HepG2 (cell line): ENCODE measurements at regions not wholly inside any gene's neighbourhood (a gene's known extent, or its start where the extent isn't known, plus 50 kb on each side); places are given as distances from the start of the nearest gene placed in this dataset.

Experiments
- ATAC-seq: fragments of 200-7000 bp; cut with Tn5 transposase; 3 replicates; pipeline ENCODE4 v1.9.1; 2020; ENCODE audit warnings: mild to moderate bottlenecking, moderate library complexity
- BruUV-seq: library from RNA; stranded (reverse); fragments of 400-500 nt; replicated peaks from 2 replicates; lab custom pipeline; 2021; lab: Mats Ljungman, UMichigan
- CTCF ChIA-PET: fragments of 300-600 bp; formaldehyde crosslinking; extraction: SDS; loops from one replicate; lab custom pipeline; 2021; ENCODE audit warnings: low total read pairs, inconsistent platforms, low intra/inter-chr PET ratio; lab: Yijun Ruan, JAX
- POLR2A ChIA-PET: fragments of 350-600 bp; sonication (Branson Sonifier 250); formaldehyde crosslinking; loops from one replicate; lab custom pipeline; 2020; ENCODE audit warnings: antibody characterized with exemption, inconsistent platforms; lab: Yijun Ruan, JAX
- DNase-seq: peaks from one replicate; pipeline ENCODE4 v3.0.0-alpha.2; 2015; ENCODE audit warnings: low spot score
- FAIRE-seq: peaks from 3 replicates; lab custom pipeline; 2011; peaks lifted over from hg19 to GRCh38; lab: Jason Lieb, UNC
- H2AFZ ChIP-seq: one replicate; pipeline ENCODE4 v1.6.1; 2011; ENCODE audit warnings: low read length, inconsistent platforms
- H3K27ac ChIP-seq: fragments of 300-600 bp; 3 replicates; pipeline ENCODE4 v1.8.0; 2011; ENCODE audit warnings: mixed run types, mild to moderate bottlenecking, mixed read lengths, low read length, inconsistent platforms; ENCODE audit not compliant: insufficient read depth; ENCODE audit errors: extremely low read length
- H3K27me3 ChIP-seq, 2 experiments: fragments of 200-600 bp in 1 of 2; 2 replicates in 1 of 2; 3 replicates in 1 of 2; pipeline versions ENCODE4 v1.6.0 to v1.8.0; 2011; ENCODE audit warnings: low read length in 2 of 2, mild to moderate bottlenecking in 2 of 2, moderate library complexity in 2 of 2, inconsistent platforms in 1 of 2; ENCODE audit not compliant: insufficient read depth in 2 of 2, control insufficient read depth in 1 of 2
- H3K36me3 ChIP-seq, 2 experiments: fragments of 200-600 bp in 1 of 2; replicated peaks in 1 of 2; 2 replicates in 1 of 2; 3 replicates in 1 of 2; pipeline versions ENCODE4 v1.5.1 to v1.8.0; 2011; ENCODE audit warnings: low read length in 2 of 2, inconsistent platforms in 1 of 2; ENCODE audit not compliant: insufficient read depth in 2 of 2, control insufficient read depth in 1 of 2
- H3K4me1 ChIP-seq: 2 replicates; pipeline ENCODE4 v1.5.1; 2012; ENCODE audit warnings: low read length, inconsistent platforms; ENCODE audit not compliant: insufficient read depth
- H3K4me2 ChIP-seq: 2 replicates; pipeline ENCODE4 v1.6.0; 2011; ENCODE audit warnings: low read depth, low read length, inconsistent platforms
- H3K4me3 ChIP-seq, 3 experiments: fragments of 200-600 bp in 1 of 3; sonication (generic), shearing (Covaris generic) in 1 of 3; replicated peaks in 1 of 3; 2 replicates each; pipeline ENCODE4 v1.5.1; 2011 to 2016; ENCODE audit warnings: low read length in 3 of 3, inconsistent platforms in 2 of 3, low read depth in 2 of 3, mild to moderate bottlenecking in 2 of 3, control low read depth in 1 of 3, mixed read lengths in 1 of 3; ENCODE audit not compliant: insufficient read depth in 1 of 3
- H3K79me2 ChIP-seq: one replicate; pipeline ENCODE4 v1.6.1; 2011; ENCODE audit warnings: low read length, inconsistent platforms; ENCODE audit not compliant: insufficient read depth
- H3K9ac ChIP-seq: 2 replicates; pipeline ENCODE4 v1.6.0; 2011; ENCODE audit warnings: mild to moderate bottlenecking, low read depth, low read length, inconsistent platforms; ENCODE audit not compliant: insufficient read depth
- H3K9me3 ChIP-seq: 2 replicates; pipeline ENCODE4 v1.5.1; 2012; ENCODE audit warnings: mild to moderate bottlenecking, low read length
- H4K20me1 ChIP-seq: 2 replicates; pipeline ENCODE4 v1.6.0; 2011; ENCODE audit warnings: inconsistent platforms, mild to moderate bottlenecking, low read length, moderate library complexity; ENCODE audit not compliant: insufficient read depth
- AHR ChIP-seq: IDR thresholded peaks from 2 replicates; pipeline ENCODE4 v1.6.1; 2018; ENCODE audit warnings: missing genetic modification reagents, missing compliant biosample characterization
- ATF1 ChIP-seq: IDR thresholded peaks from 2 replicates; pipeline ENCODE4 v1.6.1; 2016; ENCODE audit warnings: mild to moderate bottlenecking, control low read depth
- CEBPB ChIP-seq: IDR thresholded peaks from 2 replicates; pipeline ENCODE4 v1.6.1; 2011; ENCODE audit warnings: low read depth, low read length, improper control_type of control experiment, borderline replicate concordance
- CREB1 ChIP-seq, 2 experiments: fragments of 450-650 bp in 1 of 2; IDR thresholded peaks; 2 replicates each; pipeline ENCODE4 v1.6.1; 2016 to 2017; ENCODE audit warnings: control low read depth in 1 of 2, mild to moderate bottlenecking in 1 of 2, missing compliant biosample characterization in 1 of 2, missing genetic modification characterization in 1 of 2
- GTF3A ChIP-seq: sonication (generic); formaldehyde crosslinking; conservative IDR thresholded peaks from 2 replicates; pipeline ENCODE4 v1.4.0; 2020; ENCODE audit warnings: mild to moderate bottlenecking, missing genetic modification reagents
- KMT2B ChIP-seq: IDR thresholded peaks from 2 replicates; pipeline ENCODE4 v1.6.1; 2016; ENCODE audit warnings: missing genetic modification reagents, missing compliant biosample characterization
- MLXIP ChIP-seq: sonication (generic); formaldehyde crosslinking; IDR thresholded peaks from 2 replicates; pipeline ENCODE4 v1.9.0; 2021; ENCODE audit warnings: missing genetic modification reagents, borderline replicate concordance
- MNT ChIP-seq: fragments of 450-650 bp; IDR thresholded peaks from 2 replicates; pipeline ENCODE4 v1.6.1; 2016
- MTF2 ChIP-seq: sonication (generic); formaldehyde crosslinking; IDR thresholded peaks from 2 replicates; pipeline ENCODE4 v1.5.0; 2020; ENCODE audit warnings: missing genetic modification reagents, borderline replicate concordance
- NFKB2 ChIP-seq: sonication (generic); formaldehyde crosslinking; IDR thresholded peaks from 2 replicates; pipeline ENCODE4 v1.4.0; 2020; ENCODE audit warnings: missing genetic modification reagents, borderline replicate concordance
- NFYB ChIP-seq: sonication (generic); formaldehyde crosslinking; IDR thresholded peaks from 2 replicates; pipeline ENCODE4 v1.4.0; 2020; ENCODE audit warnings: missing genetic modification reagents
- PAXIP1 ChIP-seq: sonication (generic); formaldehyde crosslinking; conservative IDR thresholded peaks from 2 replicates; pipeline ENCODE4 v1.4.0; 2020; ENCODE audit warnings: mild to moderate bottlenecking, missing genetic modification reagents, moderate library complexity
- RARA ChIP-seq: IDR thresholded peaks from 2 replicates; pipeline ENCODE4 v1.6.1; 2016; ENCODE audit warnings: missing genetic modification reagents, missing compliant biosample characterization
- SOX5 ChIP-seq: IDR thresholded peaks from 2 replicates; pipeline ENCODE4 v1.6.1; 2016; ENCODE audit warnings: borderline replicate concordance
- TEAD3 ChIP-seq: optimal IDR thresholded peaks from 2 replicates; pipeline ENCODE3; 2016; ENCODE audit warnings: borderline replicate concordance
- TGIF2 ChIP-seq: IDR thresholded peaks from 2 replicates; pipeline ENCODE4 v1.6.1; 2016; ENCODE audit warnings: control low read depth, missing compliant biosample characterization
- THAP8 ChIP-seq: sonication (generic); formaldehyde crosslinking; IDR thresholded peaks from 2 replicates; pipeline ENCODE4 v1.5.1; 2020; ENCODE audit warnings: missing genetic modification reagents, mild to moderate bottlenecking, borderline replicate concordance
- ZNF660 ChIP-seq: sonication (generic); formaldehyde crosslinking; IDR thresholded peaks from 2 replicates; pipeline ENCODE4 v1.5.1; 2020; ENCODE audit warnings: mild to moderate bottlenecking, low read depth, missing genetic modification reagents, borderline replicate concordance
- ZSCAN21 ChIP-seq: sonication (generic); formaldehyde crosslinking; IDR thresholded peaks from 2 replicates; pipeline ENCODE4 v1.8.0; 2022; ENCODE audit warnings: mild to moderate bottlenecking, missing genetic modification reagents, moderate library complexity, borderline replicate concordance
- WGBS: methylation state at CpG from one replicate; pipeline ENCODE4 v1.1.6; 2017; ENCODE audit warnings: low lambda C conversion rate; 5-methylcytosine and 5-hydroxymethylcytosine counted together
- in situ Hi-C: cut with HindIII; loops from 2 replicates; pipeline ENCODE4 v1.10.0; 2017; ENCODE audit warnings: low pct_unique_long_range_greater_than_20kb; ENCODE audit not compliant: extremely low pct_ligation_motif_present
- intact Hi-C: fragments of 100-400 bp; cut with micrococcal nuclease; formaldehyde crosslinking; loops from one replicate; pipeline ENCODE4 v1.10.0; 2022; ENCODE audit not compliant: unreplicated experiment

DNA sequence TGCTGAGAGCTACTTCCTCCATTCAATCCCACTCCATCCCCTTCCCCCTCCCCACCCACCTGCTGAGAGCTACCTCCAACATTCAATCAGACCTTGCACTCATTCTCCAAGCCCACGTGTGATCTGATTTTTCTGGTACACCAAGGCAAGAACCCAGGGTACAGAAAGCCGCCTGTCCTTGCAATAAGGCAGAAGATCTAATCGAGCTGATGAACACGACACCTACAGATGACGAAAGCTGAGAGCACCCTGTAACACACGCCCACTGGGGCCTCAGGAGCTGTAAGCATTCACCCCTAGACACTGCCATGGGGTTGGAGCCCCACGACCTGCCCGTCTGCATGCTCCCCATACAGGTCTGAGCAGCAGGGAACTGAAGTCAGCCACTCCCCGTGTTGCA, 58.3 kb downstream of the TRIML1 start:
- ATAC-seq (no peak), DNase-seq (no peak)
- CTCF ChIA-PET, result no interaction called here

More for the DNA sequence above, 58.3 kb downstream of the TRIML1 start:
- H3K9ac ChIP-seq, result no peak overlapping the region
- FAIRE-seq, result no peak
- no peak overlapping the region for H3K4me3 ChIP-seq
- H3K36me3 ChIP-seq, result no peaks in the 10 kb centered on the region
- H3K27me3 ChIP-seq, result peaks cover 0 to 15% of the 10 kb centered on the region in 2 experiments; a peak in 2 of 5 replicates
- in situ Hi-C loops (no loop called here), intact Hi-C loops (no loop called here)
- POLR2A ChIA-PET, result no interaction called here
- no peaks in the 10 kb centered on the region for H3K79me2 ChIP-seq
- BruUV-seq, result no TSS peak
- no peak overlapping the region for H2AFZ ChIP-seq
- no peak for TF ChIP-seq SOX5 (CRISPR knock-in tag)
- no peak for TF ChIP-seq TEAD3 (CRISPR knock-in tag)
- TF ChIP-seq KMT2B (CRISPR knock-in tag), result no peak
- TF ChIP-seq RARA, result no peak
- TF ChIP-seq AHR (CRISPR knock-in tag), result no peak
- TF ChIP-seq ATF1 (CRISPR knock-in tag), result no peak
- no peak for TF ChIP-seq ZSCAN21 (CRISPR knock-in tag)
- TF ChIP-seq TGIF2 (CRISPR knock-in tag), result no peak
- no peak for TF ChIP-seq CEBPB
- TF ChIP-seq NFYB (CRISPR knock-in tag), result no peak
- no peak for TF ChIP-seq THAP8 (CRISPR knock-in tag)
- TF ChIP-seq MNT, result no peak
- TF ChIP-seq MTF2 (CRISPR knock-in tag), result no peak
- no peak for TF ChIP-seq CREB1 (IDR thresholded peaks at IDR 0.05)
- no peak for TF ChIP-seq CREB1 (CRISPR knock-in tag; IDR thresholded peaks at IDR 0.05)
- no peak for TF ChIP-seq NFKB2
- TF ChIP-seq ZNF660, result no peak
- TF ChIP-seq PAXIP1 (CRISPR knock-in tag), result no peak
- TF ChIP-seq GTF3A (CRISPR knock-in tag), result no peak
- TF ChIP-seq MLXIP (CRISPR knock-in tag), result no peak
- 32% methylated on average over 5 of the region's 9 CpGs for WGBS
- no peaks in the 10 kb centered on the region for H3K4me1 ChIP-seq
- H3K9me3 ChIP-seq, result no peaks in the 10 kb centered on the region
- H3K4me2 ChIP-seq, result no peak overlapping the region
- no peak overlapping the region for H3K27ac ChIP-seq
- H4K20me1 ChIP-seq, result no peaks in the 10 kb centered on the region
